CD4-positive, CD25-positive, alpha-beta regulatory T cell (primary cell): ENCODE measurements at regions not wholly inside any gene's neighbourhood (a gene's known extent, or its start where the extent isn't known, plus 50 kb on each side); places are given as distances from the start of the nearest gene placed in this dataset.

Experiments
- ATAC-seq, 2 donors: fragments of 150-1000 bp; cut with Tn5 transposase; one replicate each; pipeline ENCODE4 v1.10.0; 2021; ENCODE audit warnings: low read depth in 2 of 2, moderate number of reproducible peaks in 2 of 2, moderate library complexity in 1 of 2
- DNase-seq, 3 donors: peaks; one replicate each; pipeline versions ENCODE4 v3.0.0 to v3.0.0-alpha.2; 2012 to 2022; ENCODE audit warnings: mixed read lengths in 1 of 3
- H3K27ac ChIP-seq: one replicate; pipeline ENCODE4 v1.7.0; 2013; ENCODE audit warnings: mild to moderate bottlenecking, low read length; ENCODE audit not compliant: insufficient read depth, poor library complexity, severe bottlenecking
- H3K27me3 ChIP-seq: one replicate; pipeline ENCODE4 v1.7.0; 2013; ENCODE audit warnings: low read length; ENCODE audit not compliant: control insufficient read depth, insufficient read depth
- H3K36me3 ChIP-seq: one replicate; pipeline ENCODE4 v1.7.0; 2013; ENCODE audit warnings: mild to moderate bottlenecking, low read length, moderate library complexity; ENCODE audit not compliant: control insufficient read depth, insufficient read depth
- H3K4me1 ChIP-seq: 2 replicates; pipeline ENCODE4 v1.7.0; 2013; ENCODE audit warnings: mild to moderate bottlenecking, low read length; ENCODE audit not compliant: insufficient read depth, control insufficient read depth, poor library complexity, severe bottlenecking
- H3K4me3 ChIP-seq: one replicate; pipeline ENCODE4 v1.7.0; 2013; ENCODE audit warnings: low read depth, mild to moderate bottlenecking, low read length, moderate library complexity
- H3K9me3 ChIP-seq, 2 experiments: 1 replicate in 1 of 2; 2 replicates in 1 of 2; pipeline ENCODE4 v1.7.0; 2013; ENCODE audit warnings: low read length in 2 of 2, mild to moderate bottlenecking in 1 of 2, moderate library complexity in 1 of 2; ENCODE audit not compliant: control insufficient read depth in 2 of 2
- H3K27ac Mint-ChIP-seq, 3 donors: one replicate each; pipeline ENCODE4 v1.8.0; 2020 to 2022; ENCODE audit warnings: mild to moderate bottlenecking in 3 of 3, mixed read lengths in 3 of 3, moderate library complexity in 2 of 3
- H3K27me3 Mint-ChIP-seq: one replicate; pipeline ENCODE4 v1.8.0; 2022; ENCODE audit warnings: mild to moderate bottlenecking, mixed read lengths
- H3K36me3 Mint-ChIP-seq: one replicate; pipeline ENCODE4 v1.8.0; 2020; ENCODE audit warnings: mixed read lengths
- H3K4me1 Mint-ChIP-seq, 4 donors: one replicate each; pipeline ENCODE4 v1.8.0; 2020 to 2022; ENCODE audit warnings: mixed read lengths in 4 of 4, mild to moderate bottlenecking in 1 of 4
- H3K4me3 Mint-ChIP-seq, 4 donors: one replicate each; pipeline ENCODE4 v1.8.0; 2020 to 2022; ENCODE audit warnings: mild to moderate bottlenecking in 4 of 4, mixed read lengths in 4 of 4, moderate library complexity in 3 of 4
- H3K9me3 Mint-ChIP-seq, 7 donors: one replicate each; pipeline ENCODE4 v1.8.0; 2020 to 2022; ENCODE audit warnings: mixed read lengths in 7 of 7, mild to moderate bottlenecking in 3 of 7, moderate library complexity in 2 of 7

GRCh38 chr13:65725006-65725405 is 1505.1 kb downstream of the PCDH9 start:
- DNase-seq (no peak), ATAC-seq (no peak)
- Mint-ChIP-seq H3K4me3 (no peak overlapping the region), H3K36me3 (no peaks in the 10 kb centered on the region), H3K9me3 (peaks cover 0 to 20% (median 2%) of the 10 kb centered on the region in 7 donors), H3K27me3 (no peaks in the 10 kb centered on the region), H3K4me1 (no peaks in the 10 kb centered on the region), H3K27ac (no peak overlapping the region)
- Histone ChIP-seq H3K27me3 (no peaks in the 10 kb centered on the region), H3K36me3 (no peaks in the 10 kb centered on the region), H3K4me3 (no peak overlapping the region), H3K9me3 (peaks cover 0 to 3% of the 10 kb centered on the region in 2 experiments), H3K4me1 (no peaks in the 10 kb centered on the region), H3K27ac (no peak overlapping the region)

- no peaks in the 10 kb centered on the region for H3K27me3 Mint-ChIP-seq
- Histone ChIP-seq H3K9me3 (peaks cover 0 to 3% of the 10 kb centered on the region in 2 experiments), H3K27me3 (no peaks in the 10 kb centered on the region), H3K36me3 (no peaks in the 10 kb centered on the region), H3K4me3 (no peak overlapping the region), H3K4me1 (no peaks in the 10 kb centered on the region), H3K27ac (no peak overlapping the region)
- H3K9me3 Mint-ChIP-seq = peaks cover 1 to 28% (median 3%) of the 10 kb centered on the region in 7 donors
- H3K4me3 Mint-ChIP-seq = no peak overlapping the region
- DNase-seq = no peak
- H3K27ac Mint-ChIP-seq = no peak overlapping the region
- H3K36me3 Mint-ChIP-seq = no peaks in the 10 kb centered on the region
- ATAC-seq = no peak
- no peaks in the 10 kb centered on the region for H3K4me1 Mint-ChIP-seq
Measured at GRCh38 chr13:65724226-65724625, 1505.9 kb downstream of the PCDH9 start.

- no peaks in the 10 kb centered on the region for H3K36me3 ChIP-seq
- no peak overlapping the region for H3K4me3 ChIP-seq
- H3K4me1 ChIP-seq = no peaks in the 10 kb centered on the region
- H3K27ac Mint-ChIP-seq = no peak overlapping the region
- no peaks in the 10 kb centered on the region for H3K27me3 Mint-ChIP-seq
- H3K27me3 ChIP-seq = no peaks in the 10 kb centered on the region
- DNase-seq (no peak), ATAC-seq (no peak)
- H3K4me1 Mint-ChIP-seq = no peaks in the 10 kb centered on the region
- H3K36me3 Mint-ChIP-seq = no peaks in the 10 kb centered on the region
- no peak overlapping the region for H3K27ac ChIP-seq
- H3K9me3 Mint-ChIP-seq = peaks cover 3 to 35% (median 6%) of the 10 kb centered on the region in 7 donors
- no peak overlapping the region for H3K4me3 Mint-ChIP-seq
- peaks cover 0 to 3% of the 10 kb centered on the region in 2 experiments for H3K9me3 ChIP-seq
Measured at GRCh38 chr13:65722506-65722905, 1507.6 kb downstream of the PCDH9 start.

GRCh38 chr13:65719831-65720230 is 1510.3 kb downstream of the PCDH9 start:
- H3K4me3 Mint-ChIP-seq = no peak overlapping the region

GRCh38 chr13:65710514-65710913 is 1519.6 kb downstream of the PCDH9 start:
- Histone ChIP-seq H3K9me3 (peaks cover 0 to 4% of the 10 kb centered on the region in 2 experiments), H3K27me3 (no peaks in the 10 kb centered on the region), H3K4me1 (no peaks in the 10 kb centered on the region), H3K4me3 (no peak overlapping the region), H3K27ac (no peak overlapping the region), H3K36me3 (no peaks in the 10 kb centered on the region)
- DNase-seq (no peak), ATAC-seq (no peak)
- Mint-ChIP-seq H3K9me3 (peaks cover 0 to 17% (median 6%) of the 10 kb centered on the region in 7 donors), H3K4me3 (no peak overlapping the region), H3K27me3 (no peaks in the 10 kb centered on the region), H3K36me3 (no peaks in the 10 kb centered on the region), H3K4me1 (no peaks in the 10 kb centered on the region), H3K27ac (no peak overlapping the region)

More at GRCh38 chr13:65719831-65720230, 1510.3 kb downstream of the PCDH9 start:
- DNase-seq = no peak
- H3K4me3 ChIP-seq = no peak overlapping the region
- Mint-ChIP-seq H3K4me1 (no peaks in the 10 kb centered on the region), H3K9me3 (peaks cover 3 to 31% (median 10%) of the 10 kb centered on the region in 7 donors), H3K27me3 (no peaks in the 10 kb centered on the region), H3K36me3 (no peaks in the 10 kb centered on the region), H3K27ac (no peak overlapping the region)
- H3K36me3 ChIP-seq = no peaks in the 10 kb centered on the region
- H3K27ac ChIP-seq = no peak overlapping the region
- H3K9me3 ChIP-seq = peaks cover 0 to 4% of the 10 kb centered on the region in 2 experiments
- ATAC-seq = no peak
- no peaks in the 10 kb centered on the region for H3K27me3 ChIP-seq
- no peaks in the 10 kb centered on the region for H3K4me1 ChIP-seq

GRCh38 chr13:65697843-65698242 is 1532.3 kb downstream of the PCDH9 start:
- ATAC-seq (no peak), DNase-seq (no peak)
- Mint-ChIP-seq H3K4me3 (no peak overlapping the region), H3K4me1 (peaks cover 0 to 3% (median 0%) of the 10 kb centered on the region in 4 donors), H3K36me3 (no peaks in the 10 kb centered on the region), H3K27ac (no peak overlapping the region), H3K9me3 (peaks cover 4 to 17% (median 8%) of the 10 kb centered on the region in 7 donors), H3K27me3 (no peaks in the 10 kb centered on the region)
- Histone ChIP-seq H3K27me3 (no peaks in the 10 kb centered on the region), H3K27ac (no peak overlapping the region), H3K4me3 (no peak overlapping the region), H3K36me3 (no peaks in the 10 kb centered on the region), H3K4me1 (no peaks in the 10 kb centered on the region), H3K9me3 (peaks cover 0 to 4% of the 10 kb centered on the region in 2 experiments)

- Mint-ChIP-seq H3K36me3 (no peaks in the 10 kb centered on the region), H3K27ac (no peak overlapping the region), H3K4me3 (no peak overlapping the region), H3K9me3 (peaks cover 1 to 17% (median 9%) of the 10 kb centered on the region in 7 donors), H3K27me3 (no peaks in the 10 kb centered on the region), H3K4me1 (no peaks in the 10 kb centered on the region)
- Histone ChIP-seq H3K27ac (no peak overlapping the region), H3K36me3 (no peaks in the 10 kb centered on the region), H3K9me3 (peaks cover 0 to 8% of the 10 kb centered on the region in 2 experiments), H3K4me1 (no peaks in the 10 kb centered on the region), H3K4me3 (no peak overlapping the region), H3K27me3 (no peaks in the 10 kb centered on the region)
- ATAC-seq (no peak), DNase-seq (no peak)
Measured at GRCh38 chr13:65679240-65679639, 1550.9 kb downstream of the PCDH9 start.

- no peak overlapping the region for H3K4me3 ChIP-seq
- H3K4me1 Mint-ChIP-seq = no peaks in the 10 kb centered on the region
- H3K27me3 Mint-ChIP-seq = no peaks in the 10 kb centered on the region
- no peaks in the 10 kb centered on the region for H3K36me3 Mint-ChIP-seq
- no peak overlapping the region for H3K27ac ChIP-seq
- H3K27ac Mint-ChIP-seq = no peak overlapping the region
- no peak for DNase-seq
- ATAC-seq = no peak
- no peak overlapping the region for H3K4me3 Mint-ChIP-seq
- no peaks in the 10 kb centered on the region for H3K4me1 ChIP-seq
- H3K9me3 Mint-ChIP-seq = peaks cover 4 to 20% (median 10%) of the 10 kb centered on the region in 7 donors
- H3K9me3 ChIP-seq = peaks cover 0 to 8% of the 10 kb centered on the region in 2 experiments
- no peaks in the 10 kb centered on the region for H3K27me3 ChIP-seq
- no peaks in the 10 kb centered on the region for H3K36me3 ChIP-seq
Measured at GRCh38 chr13:65677906-65678305, 1552.2 kb downstream of the PCDH9 start.
